Ishikawa (cell line): ENCODE measurements at regions not wholly inside any gene's neighbourhood (a gene's known extent, or its start where the extent isn't known, plus 50 kb on each side); places are given as distances from the start of the nearest gene placed in this dataset.

Experiments
- CEBPB ChIP-seq: IDR thresholded peaks from 2 replicates; pipeline ENCODE4 v1.6.1; 2012
- EGR1 ChIP-seq: IDR thresholded peaks from 2 replicates; pipeline ENCODE4 v1.6.1; 2012
- EP300 ChIP-seq: IDR thresholded peaks from 2 replicates; pipeline ENCODE4 v1.6.1; 2012; ENCODE audit warnings: borderline replicate concordance
- RAD21 ChIP-seq: IDR thresholded peaks from 2 replicates; pipeline ENCODE4 v1.6.1; 2012; ENCODE audit warnings: low read depth
- TAF1 ChIP-seq: IDR thresholded peaks from 2 replicates; pipeline ENCODE4 v1.6.1; 2012; ENCODE audit warnings: low read depth, mild to moderate bottlenecking
- TCF12 ChIP-seq: IDR thresholded peaks from 2 replicates; pipeline ENCODE4 v1.6.1; 2012; ENCODE audit warnings: low read depth
- TEAD4 ChIP-seq: IDR thresholded peaks from 2 replicates; pipeline ENCODE4 v1.6.1; 2012
- YY1 ChIP-seq: IDR thresholded peaks from 2 replicates; pipeline ENCODE4 v1.6.1; 2012; ENCODE audit warnings: low read depth
- ZBTB7A ChIP-seq: IDR thresholded peaks from 2 replicates; pipeline ENCODE4 v1.6.1; 2012; ENCODE audit warnings: low read depth
- TF ChIP-seq, protein P1 (sequence below): IDR thresholded peaks from 2 replicates; pipeline ENCODE4 v1.6.1; 2012
- TF ChIP-seq, protein P2 (sequence below): IDR thresholded peaks from 2 replicates; pipeline ENCODE4 v1.6.1; 2012; ENCODE audit warnings: low read depth, mild to moderate bottlenecking

DNA sequence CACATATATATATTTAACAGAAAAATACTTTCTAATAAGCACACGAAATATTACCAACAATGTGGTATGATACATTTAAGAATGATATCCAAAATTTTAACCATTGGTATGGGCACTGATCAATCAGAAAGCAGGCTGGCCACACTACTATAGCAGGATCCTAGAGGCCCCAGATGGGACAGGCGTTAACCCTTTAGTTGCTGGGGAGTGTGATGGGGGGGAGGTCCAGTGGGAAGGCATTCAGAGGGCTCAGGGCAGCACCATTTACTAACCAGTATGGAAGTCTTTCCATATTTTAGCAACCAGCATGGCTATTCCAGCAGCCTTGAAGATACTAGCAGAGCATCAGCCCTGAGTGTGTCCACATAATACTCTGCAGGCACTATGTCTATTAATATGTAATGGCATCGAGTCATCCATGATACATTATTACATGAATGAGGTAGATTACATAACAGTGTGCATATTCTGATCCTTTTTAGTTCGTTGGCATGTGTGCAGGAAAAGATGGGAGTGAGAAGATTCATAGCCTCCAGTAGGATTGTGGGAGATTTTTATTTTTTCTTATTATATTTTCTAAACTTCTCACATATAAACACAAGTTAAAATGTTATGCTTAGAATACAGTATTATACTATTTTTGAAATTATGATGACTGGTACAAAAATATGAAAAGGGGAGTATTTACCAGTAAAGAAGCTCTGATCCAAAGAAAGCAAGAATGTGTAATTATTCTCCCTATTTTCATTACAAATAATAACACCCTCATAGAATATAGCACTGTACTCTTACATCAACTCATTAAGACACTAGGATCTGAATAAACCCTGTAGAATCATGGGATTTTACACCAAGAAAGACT, 78.9 kb downstream of the FAM217A start:
- TF ChIP-seq, protein P1, sequence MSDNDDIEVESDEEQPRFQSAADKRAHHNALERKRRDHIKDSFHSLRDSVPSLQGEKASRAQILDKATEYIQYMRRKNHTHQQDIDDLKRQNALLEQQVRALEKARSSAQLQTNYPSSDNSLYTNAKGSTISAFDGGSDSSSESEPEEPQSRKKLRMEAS, result no peak
- TF ChIP-seq, protein P2, sequence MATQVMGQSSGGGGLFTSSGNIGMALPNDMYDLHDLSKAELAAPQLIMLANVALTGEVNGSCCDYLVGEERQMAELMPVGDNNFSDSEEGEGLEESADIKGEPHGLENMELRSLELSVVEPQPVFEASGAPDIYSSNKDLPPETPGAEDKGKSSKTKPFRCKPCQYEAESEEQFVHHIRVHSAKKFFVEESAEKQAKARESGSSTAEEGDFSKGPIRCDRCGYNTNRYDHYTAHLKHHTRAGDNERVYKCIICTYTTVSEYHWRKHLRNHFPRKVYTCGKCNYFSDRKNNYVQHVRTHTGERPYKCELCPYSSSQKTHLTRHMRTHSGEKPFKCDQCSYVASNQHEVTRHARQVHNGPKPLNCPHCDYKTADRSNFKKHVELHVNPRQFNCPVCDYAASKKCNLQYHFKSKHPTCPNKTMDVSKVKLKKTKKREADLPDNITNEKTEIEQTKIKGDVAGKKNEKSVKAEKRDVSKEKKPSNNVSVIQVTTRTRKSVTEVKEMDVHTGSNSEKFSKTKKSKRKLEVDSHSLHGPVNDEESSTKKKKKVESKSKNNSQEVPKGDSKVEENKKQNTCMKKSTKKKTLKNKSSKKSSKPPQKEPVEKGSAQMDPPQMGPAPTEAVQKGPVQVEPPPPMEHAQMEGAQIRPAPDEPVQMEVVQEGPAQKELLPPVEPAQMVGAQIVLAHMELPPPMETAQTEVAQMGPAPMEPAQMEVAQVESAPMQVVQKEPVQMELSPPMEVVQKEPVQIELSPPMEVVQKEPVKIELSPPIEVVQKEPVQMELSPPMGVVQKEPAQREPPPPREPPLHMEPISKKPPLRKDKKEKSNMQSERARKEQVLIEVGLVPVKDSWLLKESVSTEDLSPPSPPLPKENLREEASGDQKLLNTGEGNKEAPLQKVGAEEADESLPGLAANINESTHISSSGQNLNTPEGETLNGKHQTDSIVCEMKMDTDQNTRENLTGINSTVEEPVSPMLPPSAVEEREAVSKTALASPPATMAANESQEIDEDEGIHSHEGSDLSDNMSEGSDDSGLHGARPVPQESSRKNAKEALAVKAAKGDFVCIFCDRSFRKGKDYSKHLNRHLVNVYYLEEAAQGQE, result no peak
- TF ChIP-seq CEBPB, result no peak
- no peak for TF ChIP-seq EP300
- no peak for TF ChIP-seq TCF12
- TF ChIP-seq YY1, result no peak
- no peak for TF ChIP-seq RAD21
- TF ChIP-seq EGR1, result no peak
- no peak for TF ChIP-seq TAF1
- TF ChIP-seq ZBTB7A, result no peak
- no peak for TF ChIP-seq TEAD4
